Stimulated activated CD4-positive, alpha-beta T cell treated with anti-CD3 and anti-CD28 coated beads, TNF-alpha, amount 100 ng/mL, for 4 hours (primary cell): ENCODE measurements at regions not wholly inside any gene's neighbourhood (a gene's known extent, or its start where the extent isn't known, plus 50 kb on each side); places are given as distances from the start of the nearest gene placed in this dataset.
"Not testable (repeated sequence)": the region's sequence is repeated elsewhere in the genome, so short reads cannot be mapped to it uniquely, and the experiment has no call there.

ENCODE experiments used
- DNase-seq, 3 experiments: peaks; one replicate each; pipeline ENCODE4 v3.0.0-alpha.2; 2020; ENCODE audit warnings: low read depth in 3 of 3

DNA sequence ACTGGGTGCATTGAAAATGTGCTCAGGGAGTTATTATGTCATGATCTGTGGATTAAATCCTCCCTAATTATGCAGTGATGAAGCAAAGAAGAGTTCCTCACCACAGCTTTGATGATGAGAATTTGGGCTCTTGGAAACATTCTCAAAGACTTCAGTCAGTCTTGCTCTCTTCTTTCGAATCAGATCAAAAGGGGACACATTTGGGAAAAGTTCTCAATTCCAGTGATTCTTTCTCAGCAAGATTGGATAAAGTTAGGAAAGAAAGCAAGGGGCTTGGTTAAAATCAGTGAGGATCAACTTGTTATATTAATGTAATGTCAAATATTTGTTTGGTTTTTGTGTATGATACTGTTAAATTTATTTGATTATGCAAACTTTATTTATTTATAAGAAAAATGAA is 411.3 kb upstream of the ACTBL2 start:
- no peak for DNase-seq

DNA sequence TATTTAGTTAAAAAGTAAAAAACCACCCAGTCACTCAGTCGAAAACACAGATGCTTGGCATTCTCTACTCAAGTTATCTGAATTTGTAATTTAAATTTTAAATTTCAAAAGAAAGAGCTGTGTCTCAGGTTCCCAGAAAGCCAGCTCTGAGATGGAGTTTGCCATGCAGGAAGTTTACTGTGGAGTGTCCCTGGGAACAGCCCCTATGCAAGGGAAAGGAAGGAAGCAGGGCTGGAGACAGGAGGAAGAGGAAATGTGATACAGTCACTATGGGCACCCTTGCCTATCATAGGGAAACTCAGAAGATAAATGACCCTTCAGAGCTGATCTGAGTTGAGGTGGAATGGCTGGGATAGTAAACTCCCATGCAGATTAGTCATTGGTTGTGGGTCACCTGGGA is 408.8 kb upstream of the ACTBL2 start:
- no peak for DNase-seq

DNA sequence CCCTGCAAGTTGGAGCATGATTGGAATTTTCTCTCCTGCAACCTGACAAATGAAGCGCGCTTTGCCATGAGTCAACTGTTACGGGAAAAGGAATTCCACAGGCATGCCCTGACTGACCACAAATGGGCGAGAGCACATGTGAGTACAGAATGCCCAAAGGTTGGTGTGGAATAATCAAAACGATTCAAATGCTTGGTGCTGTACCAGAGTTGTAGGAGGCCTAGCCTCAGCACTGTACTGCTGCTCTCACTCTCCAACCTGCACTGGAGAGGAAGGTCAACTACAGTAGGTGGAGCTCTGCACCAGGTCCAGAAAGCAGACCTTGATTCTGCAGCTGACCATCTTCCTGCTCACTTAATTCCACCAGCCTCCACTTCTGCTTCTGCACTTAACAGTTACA is 406.9 kb upstream of the ACTBL2 start:
- no peak for DNase-seq

DNA sequence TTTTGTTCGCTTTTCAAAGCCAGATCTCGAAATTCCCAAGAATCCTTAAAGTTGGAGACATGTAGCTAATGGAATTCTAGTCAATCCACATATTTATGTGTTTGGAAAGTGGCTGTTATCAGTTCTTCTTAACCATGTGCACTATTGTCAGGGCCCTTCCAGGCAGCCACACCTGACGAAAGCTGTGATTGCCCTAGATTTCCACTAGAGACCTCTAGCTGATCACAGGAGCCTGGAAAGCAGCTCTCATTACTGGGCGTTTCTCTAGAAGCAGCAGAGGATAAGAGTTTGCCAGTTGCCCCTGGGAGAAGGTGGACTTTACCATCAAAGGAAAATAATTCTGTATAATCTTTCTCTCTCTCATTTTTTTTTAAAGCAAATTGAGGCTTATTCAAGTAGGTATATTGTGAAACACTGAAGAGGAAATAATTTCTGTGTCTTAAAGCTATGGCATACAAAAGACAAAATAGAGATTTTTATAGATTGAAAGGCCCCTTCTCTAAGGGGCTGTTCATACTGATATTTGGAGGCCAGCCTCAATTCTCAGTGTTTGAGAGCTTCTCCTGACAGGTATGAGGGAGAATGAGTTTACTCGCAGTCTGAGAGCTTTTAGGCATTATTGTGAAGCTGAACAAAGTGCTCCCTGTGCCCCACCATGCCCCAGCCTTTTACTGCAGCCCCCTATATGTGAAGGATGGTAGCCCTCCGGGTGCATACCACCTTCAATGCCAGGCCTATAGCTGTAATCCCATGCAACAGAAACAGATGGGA is 405.4 kb upstream of the ACTBL2 start:
- no peak for DNase-seq

DNA sequence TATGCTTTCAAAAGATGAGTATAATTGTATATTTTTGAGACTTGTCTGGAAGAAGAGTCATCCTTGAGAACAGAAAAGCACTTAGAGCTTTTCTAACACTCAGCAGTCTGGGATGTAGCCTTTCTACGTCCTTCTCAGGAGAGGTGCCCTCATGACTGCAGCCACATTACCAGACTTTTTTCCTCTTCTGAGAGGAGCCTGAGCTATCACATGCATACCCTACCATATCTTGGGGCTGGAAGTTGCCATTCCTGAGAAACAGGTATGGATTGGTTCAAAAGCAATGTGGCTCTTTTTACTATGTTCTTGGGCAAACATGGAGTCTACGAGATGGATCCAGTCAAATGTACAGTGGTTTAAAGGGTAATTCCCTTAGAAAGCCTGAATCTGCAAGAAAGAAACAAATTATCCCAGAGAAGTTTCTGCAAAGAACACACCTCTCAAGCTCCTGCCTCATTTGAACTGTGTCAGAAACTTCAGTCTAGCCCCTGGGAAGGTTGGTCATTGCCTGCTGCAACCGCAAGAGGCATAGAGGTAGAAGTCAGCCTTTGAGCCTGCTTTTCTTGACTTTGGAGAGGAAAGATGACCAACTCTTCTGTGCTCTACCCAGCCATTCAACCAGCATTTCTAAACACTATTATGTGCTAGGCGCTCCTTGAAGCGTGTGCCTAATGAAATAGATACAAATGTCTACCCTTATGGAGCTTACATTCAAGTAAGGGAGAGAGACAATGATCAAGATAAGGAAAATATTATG is 401.9 kb upstream of the ACTBL2 start:
- no peak for DNase-seq

DNA sequence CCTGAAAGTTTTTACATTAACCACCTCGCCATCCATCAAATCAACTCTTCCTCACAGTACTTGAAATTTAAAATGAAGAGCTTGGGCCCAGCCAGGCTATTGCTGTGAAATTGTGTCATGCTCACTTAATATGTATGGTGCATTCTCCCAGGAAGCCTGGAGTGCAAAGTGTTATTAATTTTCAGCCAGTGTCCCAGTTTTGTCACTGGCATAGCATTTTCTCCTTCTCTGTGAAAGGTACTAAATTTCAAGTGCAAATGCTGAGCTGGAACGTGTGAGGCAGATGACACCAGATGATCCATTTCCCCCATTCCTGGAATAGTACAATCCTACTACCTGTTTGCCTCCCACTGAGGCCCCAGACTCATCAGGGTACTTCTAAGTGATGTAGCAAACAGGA is 397.6 kb upstream of the ACTBL2 start:
- DNase-seq: no peak

DNA sequence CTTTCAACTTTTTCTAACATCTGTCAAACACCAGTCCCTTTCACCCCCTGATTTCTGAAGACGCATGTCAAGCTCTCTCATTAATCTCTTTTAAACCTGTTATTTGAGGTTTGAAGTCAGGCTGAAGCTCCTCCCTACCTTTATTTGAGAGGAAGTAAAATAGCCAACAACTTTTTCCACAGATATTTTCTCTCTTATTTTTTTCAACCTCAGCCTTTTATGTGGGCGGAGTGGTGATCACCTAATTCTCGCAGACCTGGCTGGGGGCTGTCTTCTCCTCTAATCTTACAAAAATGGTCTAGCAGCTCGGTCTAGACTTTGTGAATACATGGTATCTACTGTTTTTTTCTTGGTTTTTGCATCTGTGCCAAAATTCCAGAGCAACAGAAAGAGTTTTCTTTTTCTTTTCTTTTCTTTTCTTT is 395.7 kb upstream of the ACTBL2 start:
- DNase-seq: no peak

DNA sequence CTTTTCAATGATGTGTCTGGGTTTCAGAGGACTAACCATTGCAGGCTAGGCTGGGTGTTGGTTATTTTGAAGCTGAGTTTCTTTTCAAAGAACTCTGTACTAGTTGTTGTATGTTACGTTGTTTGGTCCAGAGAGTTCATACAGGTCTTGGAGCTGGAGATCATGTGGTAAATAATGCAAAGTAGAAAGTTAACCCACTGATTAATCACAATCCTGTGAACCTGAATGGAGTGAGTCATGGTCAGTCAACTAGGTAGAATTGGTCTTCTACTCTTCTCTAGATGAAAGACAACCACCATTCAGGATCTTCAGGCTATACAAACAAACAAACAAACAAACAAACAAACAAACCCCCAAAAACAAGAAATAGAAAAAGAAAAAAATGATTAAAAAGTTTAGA is 388.9 kb upstream of the ACTBL2 start:
- DNase-seq: no peak

DNA sequence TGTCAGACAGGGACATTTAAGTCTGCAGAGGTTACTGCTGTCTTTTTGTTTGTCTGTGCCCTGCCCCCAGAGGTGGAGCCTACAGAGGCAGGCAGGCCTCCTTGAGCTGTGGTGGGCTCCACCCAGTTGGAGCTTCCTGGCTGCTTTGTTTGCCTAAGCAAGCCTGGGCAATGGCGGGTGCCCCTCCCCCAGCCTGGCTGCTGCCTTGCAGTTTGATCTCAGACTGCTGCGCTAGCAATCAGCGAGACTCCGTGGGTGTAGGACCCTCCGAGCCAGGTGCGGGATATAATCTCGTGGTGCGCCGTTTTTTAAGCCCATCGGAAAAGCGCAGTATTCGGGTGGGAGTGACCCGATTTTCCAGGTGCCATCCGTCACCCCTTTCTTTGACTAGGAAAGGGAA is 387.7 kb upstream of the ACTBL2 start:
- not testable (repeated sequence) for DNase-seq

DNA sequence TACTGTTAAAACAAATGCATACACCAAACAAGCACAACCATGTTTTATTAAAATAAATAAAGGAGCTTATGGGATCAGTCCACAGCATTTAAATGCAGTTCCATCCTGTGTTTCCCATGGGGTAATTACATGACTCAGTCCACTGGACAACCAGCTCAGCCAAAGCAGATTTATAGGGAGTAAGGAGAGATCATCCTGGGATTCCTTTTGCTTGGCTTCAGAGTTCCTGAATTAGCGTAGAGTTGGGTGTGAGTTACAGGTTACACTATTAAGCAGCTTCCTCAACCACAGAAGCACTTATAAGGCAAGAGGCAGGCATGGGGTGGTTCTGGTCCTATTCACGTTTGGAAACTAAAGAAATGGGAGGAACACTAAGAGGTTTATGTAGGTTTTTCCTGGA is 381.1 kb upstream of the ACTBL2 start:
- no peak for DNase-seq

DNA sequence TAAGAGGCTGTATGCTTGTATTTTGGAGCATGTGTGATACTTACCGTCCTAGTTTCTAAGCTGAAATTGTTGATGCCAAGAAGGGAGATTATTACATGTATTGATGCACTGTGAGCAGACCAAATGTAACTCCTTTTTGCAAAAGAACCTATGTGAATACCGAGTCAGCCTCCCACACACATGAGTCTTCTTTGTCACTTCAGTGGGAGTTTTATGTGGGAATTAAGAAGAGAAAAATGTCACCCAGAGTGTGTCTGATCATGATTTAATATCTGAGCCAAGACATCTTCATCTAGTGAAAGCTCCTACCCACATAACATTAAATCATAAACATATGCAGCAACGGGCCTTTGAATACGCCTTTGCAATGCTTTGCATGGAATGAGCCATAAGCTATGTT is 380.3 kb upstream of the ACTBL2 start:
- DNase-seq: no peak

DNA sequence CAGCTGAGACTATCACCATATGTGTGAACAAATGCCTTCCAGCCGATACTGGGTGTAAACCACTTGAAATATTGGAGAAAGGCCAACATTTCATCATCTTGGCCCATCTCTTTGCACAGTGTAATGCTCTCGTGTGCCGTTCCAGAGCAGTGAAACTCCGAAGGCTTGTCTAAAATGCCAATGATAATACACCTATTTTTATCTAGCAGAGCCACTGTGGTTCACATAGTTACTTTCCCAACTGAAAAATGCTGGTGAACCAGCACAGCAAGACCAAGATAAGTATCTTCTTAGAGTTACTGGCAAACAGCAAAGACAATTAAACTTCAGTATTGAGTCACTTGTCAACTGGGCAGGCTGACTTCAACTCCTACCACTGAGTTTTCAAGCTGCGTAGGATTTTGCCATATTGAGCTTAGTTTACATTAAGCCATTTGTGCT is 379.9 kb upstream of the ACTBL2 start:
- no peak for DNase-seq

DNA sequence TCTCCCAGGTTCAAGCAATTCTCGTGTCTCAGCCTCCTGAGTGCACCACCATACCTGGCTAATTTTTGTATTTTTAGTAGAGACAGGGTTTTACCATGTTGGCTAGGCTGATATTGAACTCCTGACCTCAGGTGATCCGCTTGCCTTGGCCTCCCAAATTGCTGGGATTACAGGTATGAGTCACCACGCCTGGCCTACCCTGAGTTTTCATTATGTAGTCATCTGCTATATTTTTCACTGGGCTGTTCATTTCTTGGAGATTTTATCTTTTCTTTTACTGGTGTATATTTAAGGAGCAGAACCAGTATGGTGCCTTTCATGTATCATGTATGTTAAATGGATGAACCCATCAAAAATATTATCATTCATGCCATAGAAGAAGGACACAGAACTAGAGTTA is 377.0 kb upstream of the ACTBL2 start:
- DNase-seq: no peak

DNA sequence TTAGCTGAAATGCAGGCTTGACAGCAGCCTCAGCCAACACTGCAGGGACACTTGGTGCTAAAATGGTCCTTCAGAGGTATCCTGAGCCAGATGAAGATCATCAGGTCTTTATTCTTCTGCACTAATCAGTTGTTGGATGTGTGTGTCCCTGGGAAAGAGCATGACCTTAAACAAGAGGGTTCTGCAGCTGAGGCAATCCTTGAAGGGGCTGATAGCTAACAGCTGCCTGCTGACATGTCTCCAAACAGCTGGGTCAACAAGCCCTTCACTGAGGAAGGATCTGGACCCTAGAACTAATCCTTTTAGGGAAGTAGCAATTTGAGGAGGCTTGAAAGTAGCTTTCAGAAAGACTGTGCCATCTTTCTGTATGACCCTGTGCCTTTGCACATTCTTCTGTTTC is 376.3 kb upstream of the ACTBL2 start:
- no peak for DNase-seq

DNA sequence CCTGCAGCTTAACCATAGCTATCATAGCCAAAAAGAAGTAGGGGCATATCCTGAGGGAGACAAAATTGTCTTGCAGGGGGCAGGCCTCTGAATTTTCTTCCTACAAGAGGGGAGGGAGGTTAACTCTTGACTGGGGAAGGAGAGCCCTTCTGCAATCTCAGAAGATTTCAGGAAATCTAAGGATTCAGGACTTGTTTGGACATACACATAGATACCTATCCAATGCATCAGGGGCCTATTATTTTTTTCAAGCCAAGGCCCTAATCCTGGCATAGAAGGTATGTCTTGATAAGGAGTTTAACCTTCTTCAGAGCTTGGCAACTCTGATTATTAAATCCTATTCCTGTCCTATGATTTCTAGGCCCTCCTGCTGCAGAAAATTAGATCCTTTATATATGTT is 375.1 kb upstream of the ACTBL2 start:
- no peak for DNase-seq

DNA sequence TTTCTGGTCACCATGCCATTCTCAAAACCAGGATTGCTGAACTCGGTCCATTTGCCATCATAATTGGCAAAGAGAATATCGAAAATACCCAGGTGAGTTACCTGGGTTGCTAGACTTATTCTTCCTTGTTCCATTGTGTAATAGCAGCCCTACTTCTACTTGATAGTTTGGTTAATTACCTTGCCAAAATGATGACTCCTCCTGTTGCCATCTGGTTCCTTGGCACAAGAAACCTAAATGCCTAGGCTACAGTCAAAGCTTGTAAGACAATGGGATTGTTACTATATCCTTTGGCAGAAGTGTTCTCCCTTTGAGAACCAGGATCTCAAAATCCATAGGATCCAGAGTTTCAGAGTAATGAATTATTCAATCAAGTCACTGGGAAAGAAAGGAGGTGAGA is 373.2 kb upstream of the ACTBL2 start:
- no peak for DNase-seq

DNA sequence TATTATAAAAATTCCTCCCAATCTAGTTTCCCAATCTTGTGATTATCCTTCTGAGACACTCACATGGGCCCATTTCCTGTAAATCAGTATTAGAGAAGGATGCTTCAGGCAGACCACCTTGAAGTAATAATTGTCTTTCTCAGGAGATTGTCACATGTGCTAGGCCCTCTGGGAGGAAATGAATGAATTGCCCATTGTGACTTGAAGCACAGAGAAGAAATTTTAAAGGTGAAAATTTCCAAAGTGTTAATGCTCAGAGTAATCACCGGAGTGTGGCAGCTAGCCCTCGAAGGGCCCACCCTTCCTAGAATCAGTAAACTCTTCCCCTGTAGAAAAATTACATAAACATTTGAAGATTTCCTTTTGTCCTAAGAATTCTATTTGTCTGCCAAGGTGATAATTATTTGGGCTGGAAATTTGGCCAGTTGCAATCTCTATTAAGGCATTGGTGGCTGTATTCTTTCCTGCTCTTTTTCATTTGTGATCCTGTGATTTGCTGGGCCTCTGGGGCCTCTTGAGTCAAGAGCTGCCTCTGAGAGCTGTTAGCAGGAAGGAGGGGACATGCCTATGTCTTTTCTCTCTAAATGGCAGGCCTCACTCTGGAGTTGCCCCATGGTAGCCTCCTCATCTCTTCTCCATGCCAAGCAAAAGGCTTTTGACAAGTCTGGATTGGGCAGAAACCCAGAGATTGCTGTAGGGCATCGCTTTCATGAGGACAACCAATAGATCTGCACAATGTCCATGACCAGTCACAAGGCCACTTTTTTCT is 371.5 kb upstream of the ACTBL2 start:
- no peak for DNase-seq

DNA sequence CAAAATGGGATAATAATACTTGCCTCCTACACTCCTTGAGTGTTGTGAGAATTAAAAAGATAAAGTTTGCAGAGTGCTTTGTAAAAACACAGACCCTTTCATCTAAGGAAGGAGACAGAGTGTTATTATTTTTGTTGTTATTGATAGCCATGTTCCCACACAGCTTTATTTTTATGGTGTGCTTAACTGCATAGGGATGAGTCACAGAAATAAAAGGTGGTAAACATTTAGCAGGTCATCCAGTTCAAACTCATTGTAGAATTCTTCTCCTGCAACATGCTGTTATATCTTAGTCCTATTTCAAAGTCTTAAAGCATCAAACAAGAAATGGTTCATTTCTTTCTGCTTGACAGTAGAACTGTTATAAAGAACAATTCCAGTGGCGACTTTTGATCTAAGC is 367.5 kb upstream of the ACTBL2 start:
- no peak for DNase-seq

DNA sequence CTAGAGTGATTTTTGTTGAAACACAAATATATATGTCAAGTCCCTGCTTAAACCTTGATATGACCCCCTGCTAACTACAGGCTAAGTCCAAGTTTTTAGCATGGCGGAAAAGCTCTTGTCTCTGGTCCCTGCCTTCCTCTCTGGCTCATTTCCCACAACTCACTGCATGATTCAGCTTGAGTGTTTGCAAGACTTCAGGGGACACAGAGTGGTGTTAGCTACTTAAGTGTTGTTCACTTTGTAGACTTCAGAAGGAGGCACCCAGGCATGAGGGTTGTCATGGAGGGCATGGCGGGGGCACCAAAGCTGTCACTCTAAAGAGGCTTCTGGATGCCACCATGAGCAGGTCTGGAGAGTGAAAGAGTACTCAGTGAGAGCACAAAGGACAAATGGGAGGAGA is 362.4 kb upstream of the ACTBL2 start:
- DNase-seq: no peak

DNA sequence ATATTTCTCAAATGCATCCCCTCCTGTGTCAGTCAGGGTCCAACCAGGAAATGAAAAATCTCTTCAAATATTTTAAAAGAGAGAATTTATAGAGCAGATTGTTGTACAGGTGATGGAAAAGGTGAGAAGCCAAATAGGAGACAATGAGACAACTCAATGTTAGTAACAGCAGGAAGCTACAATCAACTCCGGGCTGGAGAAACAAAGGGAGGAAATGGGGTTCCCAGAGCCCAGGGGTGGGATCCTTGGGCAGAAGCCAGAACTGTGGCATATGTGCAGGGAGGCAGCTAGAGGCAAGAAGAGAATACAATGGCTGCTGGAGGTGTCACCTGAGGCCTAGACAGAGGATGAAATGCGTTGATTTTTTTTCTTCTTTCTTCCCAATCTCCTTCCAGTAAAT is 361.8 kb upstream of the ACTBL2 start:
- no peak for DNase-seq

DNA sequence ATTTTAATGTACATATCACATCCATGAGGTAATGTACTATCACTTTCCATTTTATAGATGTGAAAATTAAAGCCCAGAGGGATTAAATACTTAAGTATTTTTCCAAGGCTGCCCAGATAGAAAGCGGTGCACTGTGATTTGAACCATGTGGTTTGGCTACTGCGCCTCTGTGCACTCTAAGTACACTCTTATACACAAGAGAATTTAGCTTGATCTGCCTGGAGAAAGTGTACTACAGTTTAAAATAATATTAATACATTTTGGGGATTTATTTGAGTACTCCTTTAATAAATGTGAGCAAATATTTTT is 360.4 kb upstream of the ACTBL2 start:
- no peak for DNase-seq

DNA sequence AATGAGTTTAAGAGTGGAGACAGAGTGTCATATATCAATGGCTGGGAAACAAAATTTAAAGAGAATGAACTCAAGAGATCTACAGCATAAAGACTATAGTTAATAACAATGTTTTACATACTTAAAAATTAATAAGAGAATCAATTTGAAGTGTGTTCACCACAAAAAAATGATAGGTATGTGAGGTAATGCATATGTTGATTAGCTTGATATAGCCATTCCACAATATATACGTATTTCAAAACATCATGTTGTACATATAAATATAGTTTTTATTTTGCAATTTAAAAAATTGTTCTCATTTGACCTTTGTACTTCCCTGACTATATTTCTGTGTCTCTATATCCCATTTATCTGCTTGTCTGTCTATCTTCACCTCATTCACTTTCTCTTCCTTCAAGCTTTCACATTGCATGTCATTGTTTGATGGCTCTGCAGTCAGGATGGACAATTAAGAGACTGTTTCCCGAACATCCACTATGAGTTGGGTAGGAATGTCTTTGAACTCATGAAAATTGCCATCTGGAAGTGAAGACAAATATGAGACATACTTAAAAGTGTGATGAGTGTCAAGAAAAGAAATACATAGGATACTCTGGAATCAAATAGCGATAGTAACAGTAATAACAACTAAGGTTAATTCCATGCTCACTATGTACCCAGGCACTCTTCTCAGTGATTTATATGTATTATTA is 359.9 kb upstream of the ACTBL2 start:
- DNase-seq: no peak
